ENCODE measurements at regions not wholly inside any gene's neighbourhood (a gene's known extent, or its start where the extent isn't known, plus 50 kb on each side); places are given as distances from the start of the nearest gene placed in this dataset.

GRCh38 chr9:86757382-86757720 lies 190.0 kb downstream of the GAS1 start:
- H3K27ac ChIP-seq (ENCODE audit: low read depth in 2 of 2, low read length in 1 of 2), result no peak overlapping the region
- POLR2A ChIA-PET, result no interaction called here
- no peaks in the 10 kb centered on the region for H3F3A ChIP-seq (replicated peaks; ENCODE audit: insufficient read depth)
- H3K36me3 ChIP-seq (replicated peaks in 1 of 2; ENCODE audit: control insufficient read depth in 1 of 2, insufficient read depth in 2 of 2, low read length in 1 of 2), result no peaks in the 10 kb centered on the region
- no peak for TF ChIP-seq RAD21 (IDR thresholded peaks at IDR 0.05; ENCODE audit: low read length)
- no peak for TF ChIP-seq SIN3A (IDR thresholded peaks at IDR 0.05; ENCODE audit: borderline replicate concordance, low read depth, low read length)
- no peak overlapping the region for H2AFZ ChIP-seq (ENCODE audit: low read depth)
- no peaks in the 10 kb centered on the region for H3K9me3 ChIP-seq
- no peaks in the 10 kb centered on the region for H3K79me2 ChIP-seq (ENCODE audit: insufficient read depth)
- H3K27me3 ChIP-seq (ENCODE audit: insufficient read depth), result no peaks in the 10 kb centered on the region
- H4K20me1 ChIP-seq (ENCODE audit: insufficient read depth), result no peaks in the 10 kb centered on the region
- H3K4me2 ChIP-seq, result no peak overlapping the region
- DNase-seq, result no peak
- no peaks in the 10 kb centered on the region; a peak in 1 of 4 replicates for H3K4me1 ChIP-seq (ENCODE audit: control insufficient read depth in 1 of 2, insufficient read depth in 2 of 2, low read depth in 1 of 2, low read length in 1 of 2)
- 73% methylated on average over 1 of the region's 1 CpG for WGBS (ENCODE audit: low lambda C conversion rate)
- H3K9ac ChIP-seq, result no peak overlapping the region
- CTCF ChIA-PET, result no interaction called here
- H3K9me2 ChIP-seq, result no peaks in the 10 kb centered on the region
- H3K4me3 ChIP-seq (ENCODE audit: low read depth in 2 of 2, low read length in 1 of 2), result no peak overlapping the region

- WGBS (ENCODE audit: low lambda C conversion rate), result 71% methylated on average over 17 of the region's 18 CpGs
- Histone ChIP-seq H3K27me3 (ENCODE audit: insufficient read depth) (no peaks in the 10 kb centered on the region), H3K27ac (ENCODE audit: low read depth in 2 of 2, low read length in 1 of 2) (no peak overlapping the region), H3K79me2 (ENCODE audit: insufficient read depth) (no peaks in the 10 kb centered on the region), H3K9me2 (no peaks in the 10 kb centered on the region), H3K4me1 (ENCODE audit: control insufficient read depth in 1 of 2, insufficient read depth in 2 of 2, low read depth in 1 of 2, low read length in 1 of 2) (no peaks in the 10 kb centered on the region; a peak in 1 of 4 replicates), H3K9ac (no peak overlapping the region), H4K20me1 (ENCODE audit: insufficient read depth) (no peaks in the 10 kb centered on the region), H3K9me3 (no peaks in the 10 kb centered on the region), H3K36me3 (replicated peaks in 1 of 2; ENCODE audit: control insufficient read depth in 1 of 2, insufficient read depth in 2 of 2, low read length in 1 of 2) (no peaks in the 10 kb centered on the region), H3F3A (replicated peaks; ENCODE audit: insufficient read depth) (no peaks in the 10 kb centered on the region), H3K4me3 (ENCODE audit: low read depth in 2 of 2, low read length in 1 of 2) (no peak overlapping the region), H3K4me2 (no peak overlapping the region), H2AFZ (ENCODE audit: low read depth) (no peak overlapping the region)
- no peak for TF ChIP-seq EP300 (IDR thresholded peaks at IDR 0.05; ENCODE audit: borderline replicate concordance in 1 of 2, low read depth in 1 of 2, low read length in 1 of 2)
- no peak for TF ChIP-seq MEF2A (IDR thresholded peaks at IDR 0.05; ENCODE audit: borderline replicate concordance, low read depth)
- TF ChIP-seq MXI1 (IDR thresholded peaks at IDR 0.05; ENCODE audit: low read depth, low read length), result no peak
- no peak for TF ChIP-seq SIN3A (IDR thresholded peaks at IDR 0.05; ENCODE audit: borderline replicate concordance, low read depth, low read length)
- TF ChIP-seq EZH2phosphoT487 (IDR thresholded peaks at IDR 0.05; ENCODE audit: borderline replicate concordance, low read depth), result no peak
- no peak for TF ChIP-seq TAF1 (IDR thresholded peaks at IDR 0.05; ENCODE audit: borderline replicate concordance, low read depth, low read length)
- TF ChIP-seq CTCF (IDR thresholded peaks at IDR 0.05), result no peak
- no peak for TF ChIP-seq ELF1 (IDR thresholded peaks at IDR 0.05)
- no peak for TF ChIP-seq NFIC (IDR thresholded peaks at IDR 0.05; ENCODE audit: borderline replicate concordance)
- TF ChIP-seq FOXM1 (IDR thresholded peaks at IDR 0.05; ENCODE audit: low read depth), result no peak
- TF ChIP-seq FOXJ3 (CRISPR knock-in tag; IDR thresholded peaks at IDR 0.05), result no peak
- no peak for TF ChIP-seq IRF3 (IDR thresholded peaks at IDR 0.05; ENCODE audit: low read depth, low read length)
- no peak for TF ChIP-seq CHD2 (IDR thresholded peaks at IDR 0.05; ENCODE audit: low read length, partially characterized antibody)
- TF ChIP-seq RFX5 (IDR thresholded peaks at IDR 0.05; ENCODE audit: low read length), result no peak
- TF ChIP-seq MAX (IDR thresholded peaks at IDR 0.05; ENCODE audit: low read depth), result no peak
- TF ChIP-seq TCF12 (IDR thresholded peaks at IDR 0.05), result no peak
- CTCF ChIA-PET, result no interaction called here
- POLR2A ChIA-PET, result no interaction called here
- DNase-seq, result no peak
These were observed 190.5 kb downstream of the GAS1 start for GRCh38 chr9:86756576-86757381.

Data from SK-N-SH (cell line).